SU-DHL-6 (cell line): ENCODE measurements at regions not wholly inside any gene's neighbourhood (a gene's known extent, or its start where the extent isn't known, plus 50 kb on each side); places are given as distances from the start of the nearest gene placed in this dataset.

ENCODE experiments used
- EZH2phosphoT487 ChIP-seq: fragments of 200-600 bp; sonication (generic), shearing (Covaris generic); conservative IDR thresholded peaks from 2 replicates; pipeline ENCODE4 v1.6.1; 2018; ENCODE audit warnings: mild to moderate bottlenecking, antibody characterized with exemption, low read length, moderate library complexity, mixed read lengths
- TF ChIP-seq, protein P1 (sequence below): fragments of 200-600 bp; sonication (generic); IDR thresholded peaks from one replicate; pipeline ENCODE4 v1.5.1; 2017; ENCODE audit warnings: antibody characterized with exemption, mild to moderate bottlenecking, low read length, moderate library complexity; ENCODE audit not compliant: insufficient read depth, poor library complexity, severe bottlenecking

DNA sequence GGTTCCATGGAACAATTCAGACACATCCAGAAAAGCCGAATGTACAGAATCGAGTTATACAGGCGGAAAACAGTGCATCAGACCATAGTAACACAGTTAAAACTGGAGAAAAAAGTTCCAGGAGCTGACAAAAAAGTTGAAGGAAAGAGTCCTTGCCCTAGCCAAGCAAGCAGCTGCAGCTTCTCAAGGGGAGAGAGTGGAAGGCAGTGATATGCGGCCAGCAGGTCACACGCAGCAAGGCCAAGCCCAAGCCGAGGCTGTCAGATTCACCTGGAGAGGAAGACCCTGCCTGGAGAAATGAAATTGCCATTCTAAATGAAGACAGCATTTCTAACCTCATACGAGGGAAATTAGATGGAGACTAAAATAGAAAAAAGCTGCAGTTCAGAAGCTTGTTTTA lies 55.8 kb downstream of the RGS12 start:
- TF ChIP-seq, protein P1, sequence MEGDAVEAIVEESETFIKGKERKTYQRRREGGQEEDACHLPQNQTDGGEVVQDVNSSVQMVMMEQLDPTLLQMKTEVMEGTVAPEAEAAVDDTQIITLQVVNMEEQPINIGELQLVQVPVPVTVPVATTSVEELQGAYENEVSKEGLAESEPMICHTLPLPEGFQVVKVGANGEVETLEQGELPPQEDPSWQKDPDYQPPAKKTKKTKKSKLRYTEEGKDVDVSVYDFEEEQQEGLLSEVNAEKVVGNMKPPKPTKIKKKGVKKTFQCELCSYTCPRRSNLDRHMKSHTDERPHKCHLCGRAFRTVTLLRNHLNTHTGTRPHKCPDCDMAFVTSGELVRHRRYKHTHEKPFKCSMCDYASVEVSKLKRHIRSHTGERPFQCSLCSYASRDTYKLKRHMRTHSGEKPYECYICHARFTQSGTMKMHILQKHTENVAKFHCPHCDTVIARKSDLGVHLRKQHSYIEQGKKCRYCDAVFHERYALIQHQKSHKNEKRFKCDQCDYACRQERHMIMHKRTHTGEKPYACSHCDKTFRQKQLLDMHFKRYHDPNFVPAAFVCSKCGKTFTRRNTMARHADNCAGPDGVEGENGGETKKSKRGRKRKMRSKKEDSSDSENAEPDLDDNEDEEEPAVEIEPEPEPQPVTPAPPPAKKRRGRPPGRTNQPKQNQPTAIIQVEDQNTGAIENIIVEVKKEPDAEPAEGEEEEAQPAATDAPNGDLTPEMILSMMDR = no peak
- no peak for TF ChIP-seq EZH2phosphoT487
